Stomach (tissue), 8 donors: ENCODE measurements at regions not wholly inside any gene's neighbourhood (a gene's known extent, or its start where the extent isn't known, plus 50 kb on each side); places are given as distances from the start of the nearest gene placed in this dataset.
A peak's percentile ranks its signal among the peaks of the same experiment; 100 is the strongest.

Experiments used
- DNase-seq, 2 donors: peaks; one replicate each; pipeline versions ENCODE4 v3.0.0 to v3.0.0-alpha.2; 2013 to 2019
- H3K27ac ChIP-seq, 5 donors: fragments of 200-600 bp in 4 of 5; sonication (generic) in 4 of 5; one replicate each; pipeline ENCODE4 v1.5.1; 2013 to 2019; ENCODE audit warnings: mild to moderate bottlenecking in 1 of 5, moderate library complexity in 1 of 5
- H3K27me3 ChIP-seq, 3 donors: fragments of 200-600 bp; sonication (generic); one replicate each; pipeline ENCODE4 v1.5.1; 2017 to 2019; ENCODE audit warnings: mixed run types in 1 of 3
- H3K36me3 ChIP-seq, 4 donors: fragments of 200-600 bp; sonication (generic); 1 replicate in 3 of 4; 2 replicates in 1 of 4; pipeline ENCODE4 v1.5.1; 2016 to 2019
- H3K4me1 ChIP-seq, 4 donors: fragments of 200-600 bp; sonication (generic); one replicate each; pipeline ENCODE4 v1.5.1; 2016 to 2019
- H3K4me3 ChIP-seq, 4 donors: fragments of 200-600 bp; sonication (generic) in 3 of 4; one replicate each; pipeline ENCODE4 v1.5.1; 2016 to 2019; ENCODE audit warnings: mild to moderate bottlenecking in 1 of 4
- H3K9me3 ChIP-seq, 4 donors: fragments of 200-600 bp; sonication (generic); one replicate each; pipeline ENCODE4 v1.5.1; 2016 to 2019
- EP300 ChIP-seq: sonication (generic); formaldehyde crosslinking; IDR thresholded peaks from one replicate; pipeline ENCODE4 v1.6.1; 2017; ENCODE audit warnings: antibody characterized with exemption
- POLR2A ChIP-seq, 4 donors: fragments of 450-650 bp; IDR thresholded peaks; one replicate each; pipeline ENCODE4 v1.6.1; 2016; ENCODE audit warnings: antibody characterized with exemption in 4 of 4, control low read depth in 2 of 4, mild to moderate bottlenecking in 1 of 4, moderate library complexity in 1 of 4
- POLR2AphosphoS5 ChIP-seq, 3 donors: sonication (generic); formaldehyde crosslinking; IDR thresholded peaks; one replicate each; pipeline ENCODE4 v1.6.1; 2016; ENCODE audit warnings: antibody characterized with exemption in 3 of 3
- WGBS, 5 donors: extraction: QIAGEN DNeasy Blood & Tissue Kit in 3 of 5; methylation state at CpG; one replicate each; pipeline versions ENCODE4 v1.1.5 to v1.1.7; 2013 to 2018; 5-methylcytosine and 5-hydroxymethylcytosine counted together
- intact Hi-C: fragments of 100-400 bp; cut with DNase I; formaldehyde crosslinking; loops from one replicate; pipeline ENCODE4 v1.15.1; 2023; ENCODE audit warnings: low total_unique reads
- TF ChIP-seq, protein P1 (sequence below), 7 experiments: fragments of 450-650 bp in 4 of 7; fragments of 200-600 bp in 3 of 7; sonication (generic) in 3 of 7; IDR thresholded peaks; one replicate each; pipeline ENCODE4 v1.5.1; 2016 to 2019; ENCODE audit warnings: antibody characterized with exemption in 7 of 7, control low read depth in 2 of 7, mild to moderate bottlenecking in 1 of 7
- donor health status: healthy with polysubstance abuse.
- donor health status: Bipolar disorder and iron deficiency.
- donor health status: healthy.

DNA sequence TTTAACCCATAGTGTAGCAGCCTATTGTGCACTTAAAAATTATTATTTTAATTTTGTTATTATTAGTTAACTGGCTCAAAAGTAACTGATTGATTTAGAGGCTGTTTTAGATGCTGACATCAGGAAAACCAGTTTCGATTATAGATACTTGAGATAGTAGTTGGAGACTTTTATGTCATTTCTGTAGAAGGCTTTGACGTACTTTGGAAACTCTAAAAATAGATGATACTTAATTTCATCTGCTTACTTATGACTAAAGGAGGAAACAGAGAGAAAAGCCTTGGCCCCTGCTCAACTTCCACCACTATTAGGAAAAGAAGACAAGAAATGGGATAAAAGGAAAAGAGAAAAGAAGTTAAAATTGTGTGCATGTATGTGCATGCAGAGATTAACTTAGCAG lies 219.3 kb upstream of the HMGA2 start:
- intact Hi-C loops, result no loop called here
- H3K4me1 ChIP-seq, result peaks cover 16 to 23% (median 18%) of the 10 kb centered on the region in 4 donors
- DNase-seq, result no peak
- peaks cover 0 to 16% (median 0%) of the 10 kb centered on the region in 3 donors for H3K27me3 ChIP-seq
- peaks cover 0 to 6% (median 2%) of the 10 kb centered on the region in 4 donors for H3K9me3 ChIP-seq
- no peaks in the 10 kb centered on the region for H3K36me3 ChIP-seq
- 83 to 88% (median 86%) methylated on average over 2 of the region's 2 CpGs for WGBS, 5 donors
- H3K27ac ChIP-seq, result no peak overlapping the region
- H3K4me3 ChIP-seq, result no peak overlapping the region
- TF ChIP-seq POLR2A (IDR thresholded peaks at IDR 0.05) (no peak), EP300 (no peak), POLR2AphosphoS5 (IDR thresholded peaks at IDR 0.05) (no peak)
- TF ChIP-seq, protein P1, sequence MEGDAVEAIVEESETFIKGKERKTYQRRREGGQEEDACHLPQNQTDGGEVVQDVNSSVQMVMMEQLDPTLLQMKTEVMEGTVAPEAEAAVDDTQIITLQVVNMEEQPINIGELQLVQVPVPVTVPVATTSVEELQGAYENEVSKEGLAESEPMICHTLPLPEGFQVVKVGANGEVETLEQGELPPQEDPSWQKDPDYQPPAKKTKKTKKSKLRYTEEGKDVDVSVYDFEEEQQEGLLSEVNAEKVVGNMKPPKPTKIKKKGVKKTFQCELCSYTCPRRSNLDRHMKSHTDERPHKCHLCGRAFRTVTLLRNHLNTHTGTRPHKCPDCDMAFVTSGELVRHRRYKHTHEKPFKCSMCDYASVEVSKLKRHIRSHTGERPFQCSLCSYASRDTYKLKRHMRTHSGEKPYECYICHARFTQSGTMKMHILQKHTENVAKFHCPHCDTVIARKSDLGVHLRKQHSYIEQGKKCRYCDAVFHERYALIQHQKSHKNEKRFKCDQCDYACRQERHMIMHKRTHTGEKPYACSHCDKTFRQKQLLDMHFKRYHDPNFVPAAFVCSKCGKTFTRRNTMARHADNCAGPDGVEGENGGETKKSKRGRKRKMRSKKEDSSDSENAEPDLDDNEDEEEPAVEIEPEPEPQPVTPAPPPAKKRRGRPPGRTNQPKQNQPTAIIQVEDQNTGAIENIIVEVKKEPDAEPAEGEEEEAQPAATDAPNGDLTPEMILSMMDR (IDR thresholded peaks at IDR 0.05), result no peak

DNA sequence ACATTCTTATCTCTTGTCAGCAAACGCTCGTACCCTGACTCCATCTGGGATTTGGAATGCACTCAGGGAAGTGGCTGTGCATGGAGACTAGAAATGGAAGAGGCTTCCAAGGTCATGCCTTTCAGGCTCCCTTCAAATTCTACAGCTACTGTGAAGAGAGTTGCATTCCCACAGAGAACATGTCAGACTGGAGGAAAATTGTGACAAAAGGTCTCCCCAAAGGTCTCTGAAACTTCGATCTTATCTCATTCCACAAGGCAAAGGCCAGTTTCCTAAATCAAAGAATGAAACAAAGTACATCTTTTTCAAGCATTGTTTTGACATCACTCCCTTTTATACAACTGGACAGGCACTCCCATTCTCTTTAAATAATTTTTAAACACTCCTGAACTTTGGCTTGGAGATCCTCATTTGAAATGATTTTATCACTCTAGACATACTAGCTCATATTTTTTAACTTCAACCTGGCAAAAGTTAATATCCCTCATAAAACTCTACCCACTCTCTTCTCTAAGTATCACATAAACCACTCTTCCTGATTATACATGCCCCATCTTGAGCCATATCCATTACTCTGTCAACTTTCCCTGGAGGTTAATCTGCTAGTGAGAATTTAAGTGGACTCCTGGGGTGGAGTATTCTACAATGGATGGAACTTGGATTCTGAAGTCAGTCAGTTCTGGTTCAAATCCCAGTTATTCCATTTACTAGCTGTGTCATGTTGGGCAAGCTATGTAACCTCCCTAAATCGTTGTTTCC lies 218.1 kb upstream of the HMGA2 start:
- peaks cover 16 to 23% (median 18%) of the 10 kb centered on the region in 4 donors for H3K4me1 ChIP-seq
- DNase-seq, result no peak
- no peak overlapping the region for H3K4me3 ChIP-seq
- 48 to 61% (median 61%) methylated on average over 4 of the region's 4 CpGs for WGBS, 5 donors
- no peak for TF ChIP-seq EP300
- TF ChIP-seq, protein P1 (IDR thresholded peaks at IDR 0.05), result no peak
- no peak for TF ChIP-seq POLR2AphosphoS5 (IDR thresholded peaks at IDR 0.05)
- no peak for TF ChIP-seq POLR2A (IDR thresholded peaks at IDR 0.05)
- no peaks in the 10 kb centered on the region for H3K36me3 ChIP-seq
- intact Hi-C loops, result no loop called here
- H3K27ac ChIP-seq, result no peak overlapping the region
- H3K9me3 ChIP-seq, result peaks cover 0 to 6% (median 2%) of the 10 kb centered on the region in 4 donors
- H3K27me3 ChIP-seq, result peaks cover 0 to 4% (median 0%) of the 10 kb centered on the region in 3 donors

DNA sequence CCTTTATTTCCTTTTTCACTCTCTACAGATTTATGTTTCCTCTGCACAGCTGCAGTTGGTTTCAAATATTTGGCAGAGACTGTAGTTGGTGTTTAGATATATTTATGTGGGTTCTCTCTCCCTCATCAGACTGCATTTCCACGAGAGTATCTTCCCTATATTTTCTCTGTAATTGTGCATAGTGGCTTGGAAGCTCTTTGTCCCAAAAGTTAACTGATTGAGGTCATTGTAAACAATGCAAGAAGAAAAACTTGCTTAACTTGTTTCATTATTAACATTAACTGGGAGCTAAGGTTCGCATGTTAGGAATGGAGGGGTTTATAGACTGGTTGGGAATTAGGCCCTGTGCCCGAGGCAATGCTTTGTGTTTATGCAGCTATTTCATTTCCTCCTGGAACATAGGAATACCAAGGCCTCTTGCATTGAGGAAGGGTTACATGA lies 216.9 kb upstream of the HMGA2 start:
- intact Hi-C loops, result no loop called here
- TF ChIP-seq, protein P1 (IDR thresholded peaks at IDR 0.05), result no peak
- no peak for TF ChIP-seq POLR2AphosphoS5 (IDR thresholded peaks at IDR 0.05)
- no peak for TF ChIP-seq EP300
- no peak for TF ChIP-seq POLR2A (IDR thresholded peaks at IDR 0.05)
- Histone ChIP-seq H3K27ac (peak overlapping the region in 2 of 5 donors; percentile 32 to 51), H3K36me3 (no peaks in the 10 kb centered on the region), H3K27me3 (peaks cover 0 to 3% (median 0%) of the 10 kb centered on the region in 3 donors), H3K4me1 (peaks cover 10 to 18% (median 13%) of the 10 kb centered on the region in 4 donors), H3K9me3 (peaks cover 0 to 6% (median 2%) of the 10 kb centered on the region in 4 donors), H3K4me3 (no peak overlapping the region)
- 17 to 35% (median 22%) methylated on average over 3 of the region's 3 CpGs for WGBS, 5 donors
- peak; percentile 60 to 76 for DNase-seq

- WGBS, 5 donors, result 61 to 84% (median 70%) methylated on average over 2 of the region's 2 CpGs
Observed at GRCh38 chr12:65608319-65608916, 215.9 kb upstream of the HMGA2 start.

More at GRCh38 chr12:65608319-65608916, 215.9 kb upstream of the HMGA2 start:
- peaks cover 0 to 6% (median 2%) of the 10 kb centered on the region in 4 donors for H3K9me3 ChIP-seq
- no peak for DNase-seq
- intact Hi-C loops, result no loop called here
- no peak overlapping the region for H3K4me3 ChIP-seq
- no peak for TF ChIP-seq POLR2A (IDR thresholded peaks at IDR 0.05)
- TF ChIP-seq POLR2AphosphoS5 (IDR thresholded peaks at IDR 0.05), result no peak
- no peak for TF ChIP-seq EP300
- TF ChIP-seq, protein P1 (IDR thresholded peaks at IDR 0.05), result no peak
- peaks cover 0 to 10% (median 0%) of the 10 kb centered on the region in 3 donors for H3K27me3 ChIP-seq
- no peaks in the 10 kb centered on the region for H3K36me3 ChIP-seq
- H3K4me1 ChIP-seq, result peaks cover 0 to 8% (median 3%) of the 10 kb centered on the region in 4 donors
- H3K27ac ChIP-seq, result no peak overlapping the region
